Nephron progenitor cell (in vitro differentiated cells): ENCODE measurements at regions not wholly inside any gene's neighbourhood (a gene's known extent, or its start where the extent isn't known, plus 50 kb on each side); places are given as distances from the start of the nearest gene placed in this dataset.

Experiments
- DNase-seq: peaks from one replicate; pipeline ENCODE4 v3.0.0; 2021
- H3K27ac Mint-ChIP-seq: 2 replicates; pipeline ENCODE4 v1.8.0; 2021; ENCODE audit warnings: mild to moderate bottlenecking, moderate library complexity, mixed read lengths
- H3K27me3 Mint-ChIP-seq: 2 replicates; pipeline ENCODE4 v1.8.0; 2021; ENCODE audit warnings: mild to moderate bottlenecking, low read depth, mixed read lengths; ENCODE audit not compliant: poor library complexity
- H3K36me3 Mint-ChIP-seq: 2 replicates; pipeline ENCODE4 v1.8.0; 2021; ENCODE audit warnings: low read depth, mixed read lengths
- H3K4me1 Mint-ChIP-seq: 2 replicates; pipeline ENCODE4 v1.8.0; 2021; ENCODE audit warnings: mixed read lengths
- H3K4me3 Mint-ChIP-seq: 2 replicates; pipeline ENCODE4 v1.8.0; 2021; ENCODE audit warnings: mild to moderate bottlenecking, moderate library complexity, mixed read lengths
- H3K9me3 Mint-ChIP-seq: 2 replicates; pipeline ENCODE4 v1.8.0; 2021; ENCODE audit warnings: mild to moderate bottlenecking, moderate library complexity, mixed read lengths
- TF ChIP-seq, protein P1 (sequence below): fragments of 200-600 bp; sonication (generic); IDR thresholded peaks from 2 replicates; pipeline ENCODE4 v1.5.0; 2021; ENCODE audit warnings: antibody characterized with exemption

DNA sequence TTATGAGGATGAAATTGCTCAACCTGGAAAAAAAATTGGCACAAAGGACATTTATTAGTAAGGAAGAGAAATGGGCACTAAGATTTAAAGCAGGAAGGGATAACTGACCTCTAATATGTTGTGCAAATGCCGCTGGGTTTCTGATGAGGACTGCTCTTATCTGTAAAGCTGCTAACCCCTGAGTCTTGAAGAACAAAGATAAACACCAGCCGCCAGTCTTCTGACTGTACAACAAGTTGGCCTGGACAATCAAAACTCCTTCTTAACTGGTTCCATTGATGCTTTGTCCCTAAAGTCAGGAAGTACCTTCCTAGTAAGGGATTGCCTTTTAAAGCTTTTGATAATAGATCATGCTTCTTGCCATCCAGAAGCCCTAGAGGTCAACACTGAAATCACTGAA is 301.8 kb downstream of the TRIB2 start:
- H3K27me3 Mint-ChIP-seq = no peaks in the 10 kb centered on the region
- no peaks in the 10 kb centered on the region for H3K9me3 Mint-ChIP-seq
- H3K27ac Mint-ChIP-seq = no peak overlapping the region
- H3K36me3 Mint-ChIP-seq = no peaks in the 10 kb centered on the region
- no peak overlapping the region for H3K4me3 Mint-ChIP-seq
- no peak for DNase-seq
- TF ChIP-seq, protein P1, sequence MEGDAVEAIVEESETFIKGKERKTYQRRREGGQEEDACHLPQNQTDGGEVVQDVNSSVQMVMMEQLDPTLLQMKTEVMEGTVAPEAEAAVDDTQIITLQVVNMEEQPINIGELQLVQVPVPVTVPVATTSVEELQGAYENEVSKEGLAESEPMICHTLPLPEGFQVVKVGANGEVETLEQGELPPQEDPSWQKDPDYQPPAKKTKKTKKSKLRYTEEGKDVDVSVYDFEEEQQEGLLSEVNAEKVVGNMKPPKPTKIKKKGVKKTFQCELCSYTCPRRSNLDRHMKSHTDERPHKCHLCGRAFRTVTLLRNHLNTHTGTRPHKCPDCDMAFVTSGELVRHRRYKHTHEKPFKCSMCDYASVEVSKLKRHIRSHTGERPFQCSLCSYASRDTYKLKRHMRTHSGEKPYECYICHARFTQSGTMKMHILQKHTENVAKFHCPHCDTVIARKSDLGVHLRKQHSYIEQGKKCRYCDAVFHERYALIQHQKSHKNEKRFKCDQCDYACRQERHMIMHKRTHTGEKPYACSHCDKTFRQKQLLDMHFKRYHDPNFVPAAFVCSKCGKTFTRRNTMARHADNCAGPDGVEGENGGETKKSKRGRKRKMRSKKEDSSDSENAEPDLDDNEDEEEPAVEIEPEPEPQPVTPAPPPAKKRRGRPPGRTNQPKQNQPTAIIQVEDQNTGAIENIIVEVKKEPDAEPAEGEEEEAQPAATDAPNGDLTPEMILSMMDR = no peak
- no peaks in the 10 kb centered on the region for H3K4me1 Mint-ChIP-seq

DNA sequence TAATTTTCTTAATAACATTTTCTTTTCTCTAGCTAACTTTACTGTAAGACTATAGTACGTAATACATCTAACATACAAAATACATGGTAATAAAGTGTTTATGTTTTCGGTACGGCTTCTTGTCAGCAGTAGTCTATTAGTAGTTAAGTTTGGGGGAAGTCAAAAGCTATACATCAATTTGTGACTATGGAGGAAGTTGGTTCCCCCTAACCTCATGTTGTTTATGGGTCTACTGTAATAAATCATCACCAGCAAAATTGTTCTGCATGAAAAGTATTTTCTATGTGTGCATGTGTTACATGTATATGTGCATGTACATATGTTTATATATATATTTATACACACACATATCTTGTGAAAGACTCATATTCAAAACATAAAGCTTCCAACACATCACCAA is 303.0 kb downstream of the TRIB2 start:
- no peaks in the 10 kb centered on the region for H3K27me3 Mint-ChIP-seq
- H3K36me3 Mint-ChIP-seq = no peaks in the 10 kb centered on the region

DNA sequence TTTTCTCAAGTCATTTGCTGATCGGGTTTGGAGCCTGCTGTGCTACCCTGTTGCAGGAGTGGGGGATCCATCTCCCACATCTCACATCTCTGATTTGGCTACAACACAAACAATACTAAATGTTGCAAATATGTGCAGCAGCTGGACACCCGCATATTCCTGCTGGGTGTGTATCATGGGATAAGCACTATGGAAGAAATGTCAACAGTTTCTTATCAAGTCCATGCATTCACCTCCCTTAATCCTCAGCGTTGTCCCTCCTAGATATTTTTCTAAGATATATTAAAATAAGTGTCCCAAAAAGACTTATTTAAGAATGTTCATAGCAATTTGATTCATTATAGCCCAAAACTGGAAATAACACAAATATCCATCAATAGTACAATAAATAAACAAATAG is 303.7 kb downstream of the TRIB2 start:
- no peaks in the 10 kb centered on the region for H3K27me3 Mint-ChIP-seq
- TF ChIP-seq, protein P1 = no peak
- no peaks in the 10 kb centered on the region for H3K9me3 Mint-ChIP-seq
- no peaks in the 10 kb centered on the region for H3K36me3 Mint-ChIP-seq
- no peak for DNase-seq
- no peak overlapping the region for H3K4me3 Mint-ChIP-seq
- H3K27ac Mint-ChIP-seq = no peak overlapping the region
- H3K4me1 Mint-ChIP-seq = no peaks in the 10 kb centered on the region

More for the DNA sequence above, 303.0 kb downstream of the TRIB2 start:
- Mint-ChIP-seq H3K4me3 (no peak overlapping the region), H3K9me3 (no peaks in the 10 kb centered on the region), H3K27ac (no peak overlapping the region), H3K4me1 (no peaks in the 10 kb centered on the region)
- no peak for DNase-seq
- TF ChIP-seq, protein P1 = no peak

DNA sequence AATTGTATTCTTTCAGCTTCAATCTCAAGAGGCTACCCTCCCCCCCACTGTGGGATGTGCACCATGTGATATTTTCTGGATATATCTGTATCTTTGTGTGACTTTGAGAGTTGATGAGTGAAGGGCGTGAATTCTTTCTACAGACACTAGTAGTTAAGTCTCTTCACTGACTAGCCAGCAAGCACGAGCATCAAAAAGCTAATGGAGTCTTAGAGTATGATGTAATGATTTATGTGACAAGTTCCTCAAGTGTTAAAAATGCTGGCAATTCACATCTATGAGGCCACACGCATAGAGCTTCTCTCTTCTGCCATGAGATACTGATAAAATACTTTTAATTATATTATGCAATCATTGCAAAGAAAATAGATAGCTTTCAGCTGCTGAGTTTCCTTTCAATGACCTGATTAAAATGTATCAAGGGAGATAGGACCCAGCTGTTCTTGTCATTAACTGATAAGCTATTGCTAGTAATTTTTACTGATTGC is 304.8 kb downstream of the TRIB2 start:
- no peaks in the 10 kb centered on the region for H3K4me1 Mint-ChIP-seq
- no peaks in the 10 kb centered on the region for H3K36me3 Mint-ChIP-seq
- no peak for DNase-seq
- TF ChIP-seq, protein P1 = no peak
- H3K27me3 Mint-ChIP-seq = no peaks in the 10 kb centered on the region
- H3K9me3 Mint-ChIP-seq = no peaks in the 10 kb centered on the region
- H3K27ac Mint-ChIP-seq = no peak overlapping the region
- H3K4me3 Mint-ChIP-seq = no peak overlapping the region

DNA sequence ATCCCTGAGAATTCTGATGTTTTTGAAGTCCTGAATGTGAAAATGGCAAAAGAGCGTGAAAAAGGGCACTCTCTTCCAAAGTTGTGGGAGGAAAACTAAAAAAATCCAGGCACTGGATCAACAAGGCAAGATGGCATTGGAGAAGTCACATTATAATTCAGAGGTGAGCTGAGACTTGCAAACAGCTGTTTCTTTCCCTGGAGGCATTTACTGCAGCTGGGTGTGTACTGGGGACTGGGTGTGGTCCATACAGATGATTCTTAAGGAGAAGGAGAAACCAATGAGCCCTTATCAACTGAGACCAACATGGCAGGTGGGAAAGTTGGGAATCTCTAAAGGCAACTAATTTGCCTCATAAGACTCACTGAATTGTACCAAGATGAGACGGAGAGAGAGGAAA is 313.9 kb downstream of the TRIB2 start:
- Mint-ChIP-seq H3K27me3 (no peaks in the 10 kb centered on the region), H3K27ac (no peak overlapping the region), H3K9me3 (no peaks in the 10 kb centered on the region), H3K36me3 (no peaks in the 10 kb centered on the region), H3K4me1 (no peaks in the 10 kb centered on the region), H3K4me3 (no peak overlapping the region)
- TF ChIP-seq, protein P1 = no peak
- DNase-seq = no peak

DNA sequence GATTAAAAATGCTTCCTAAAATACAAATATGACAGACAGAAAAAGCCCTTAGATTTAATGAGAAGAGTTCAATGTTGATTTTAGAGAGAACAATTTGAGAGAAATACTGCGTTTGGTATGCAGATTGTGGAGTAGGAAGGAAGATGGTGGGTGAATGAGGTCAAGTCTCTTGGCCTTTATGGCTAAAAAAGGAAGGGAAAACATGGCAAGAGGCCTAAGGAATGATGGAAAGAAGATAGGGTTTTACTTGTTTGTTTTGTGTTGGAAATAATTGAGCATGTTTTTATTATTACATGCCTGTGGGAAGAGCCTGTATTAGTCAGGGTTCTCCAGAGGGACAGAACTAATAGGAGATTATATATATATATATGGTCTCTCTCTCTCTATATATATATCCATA is 318.1 kb downstream of the TRIB2 start:
- DNase-seq = no peak
- no peaks in the 10 kb centered on the region for H3K36me3 Mint-ChIP-seq
- no peak overlapping the region for H3K4me3 Mint-ChIP-seq
- no peak overlapping the region for H3K27ac Mint-ChIP-seq
- H3K9me3 Mint-ChIP-seq = no peaks in the 10 kb centered on the region
- no peaks in the 10 kb centered on the region for H3K4me1 Mint-ChIP-seq
- TF ChIP-seq, protein P1 = no peak
- H3K27me3 Mint-ChIP-seq = peaks cover 4% of the 10 kb centered on the region
